ENCODE measurements at regions not wholly inside any gene's neighbourhood (a gene's known extent, or its start where the extent isn't known, plus 50 kb on each side); places are given as distances from the start of the nearest gene placed in this dataset.

- 28 to 29% methylated on average over 2 of the region's 2 CpGs for WGBS, 2 experiments (ENCODE audit: low coverage in 1 of 2, low lambda C conversion rate in 2 of 2, missing lambda C conversion rate in 2 of 2)
- Histone ChIP-seq H4K20me1 (ENCODE audit: insufficient read depth) (no peaks in the 10 kb centered on the region), H3K27me3 (replicated peaks; ENCODE audit: insufficient read depth) (peaks cover 17% of the 10 kb centered on the region; the same call in 1 of the 2 replicates), H3K9me3 (ENCODE audit: low read depth) (no peaks in the 10 kb centered on the region), H3K27ac (no peak overlapping the region), H3F3A (ENCODE audit: insufficient read depth) (no peaks in the 10 kb centered on the region), H3K36me3 (ENCODE audit: low read depth) (no peaks in the 10 kb centered on the region), H3K4me1 (ENCODE audit: insufficient read depth) (no peaks in the 10 kb centered on the region), H3K4me3 (no peak overlapping the region), H3K9ac (no peak overlapping the region), H3K4me2 (ENCODE audit: unreplicated experiment) (no peak overlapping the region), H3K9me2 (ENCODE audit: insufficient read depth) (no peaks in the 10 kb centered on the region), H2AFZ (no peak overlapping the region), H3K79me2 (ENCODE audit: insufficient read depth) (no peaks in the 10 kb centered on the region)
- in situ Hi-C loops (cut with MboI) = no loop called here
- TF ChIP-seq EZH2phosphoT487 (IDR thresholded peaks at IDR 0.05; ENCODE audit: insufficient read depth, low read depth) = no peak
- TF ChIP-seq EZH2 (IDR thresholded peaks at IDR 0.05; ENCODE audit: insufficient read depth, poor library complexity, severe bottlenecking) = no peak
- DNase-seq = no peak
Observed at GRCh38 chr6:15781890-15782289, 119.1 kb upstream of the DTNBP1 start.

GRCh38 chr6:15781333-15781732 lies 118.5 kb upstream of the DTNBP1 start:
- H3K79me2 ChIP-seq (ENCODE audit: insufficient read depth) = no peaks in the 10 kb centered on the region
- no peaks in the 10 kb centered on the region for H4K20me1 ChIP-seq (ENCODE audit: insufficient read depth)
- DNase-seq = no peak
- no peak for TF ChIP-seq EZH2 (IDR thresholded peaks at IDR 0.05; ENCODE audit: insufficient read depth, poor library complexity, severe bottlenecking)
- no peak for TF ChIP-seq EZH2phosphoT487 (IDR thresholded peaks at IDR 0.05; ENCODE audit: insufficient read depth, low read depth)
- H3K9ac ChIP-seq = no peak overlapping the region
- H3K4me3 ChIP-seq = no peak overlapping the region
- no peaks in the 10 kb centered on the region for H3F3A ChIP-seq (ENCODE audit: insufficient read depth)
- H3K36me3 ChIP-seq (ENCODE audit: low read depth) = no peaks in the 10 kb centered on the region
- no peaks in the 10 kb centered on the region for H3K9me2 ChIP-seq (ENCODE audit: insufficient read depth)
- no peaks in the 10 kb centered on the region for H3K9me3 ChIP-seq (ENCODE audit: low read depth)
- no peak overlapping the region for H2AFZ ChIP-seq
- H3K4me2 ChIP-seq (ENCODE audit: unreplicated experiment) = no peak overlapping the region
- no peaks in the 10 kb centered on the region for H3K4me1 ChIP-seq (ENCODE audit: insufficient read depth)
- peaks cover 17% of the 10 kb centered on the region; the same call in 1 of the 2 replicates for H3K27me3 ChIP-seq (replicated peaks; ENCODE audit: insufficient read depth)
- in situ Hi-C loops (cut with MboI) = no loop called here
- 58 to 59% methylated on average over 3 of the region's 3 CpGs for WGBS, 2 experiments (ENCODE audit: low coverage in 1 of 2, low lambda C conversion rate in 2 of 2, missing lambda C conversion rate in 2 of 2)
- H3K27ac ChIP-seq = no peak overlapping the region

GRCh38 chr6:15780437-15780836 lies 117.6 kb upstream of the DTNBP1 start:
- Histone ChIP-seq H3K79me2 (ENCODE audit: insufficient read depth) (no peaks in the 10 kb centered on the region), H3K9me2 (ENCODE audit: insufficient read depth) (no peaks in the 10 kb centered on the region), H3K4me1 (ENCODE audit: insufficient read depth) (no peaks in the 10 kb centered on the region), H4K20me1 (ENCODE audit: insufficient read depth) (no peaks in the 10 kb centered on the region), H3K27me3 (replicated peaks; ENCODE audit: insufficient read depth) (peaks cover 17% of the 10 kb centered on the region; the same call in 1 of the 2 replicates), H2AFZ (no peak overlapping the region), H3K27ac (no peak overlapping the region), H3K9ac (no peak overlapping the region), H3K9me3 (ENCODE audit: low read depth) (no peaks in the 10 kb centered on the region), H3F3A (ENCODE audit: insufficient read depth) (no peaks in the 10 kb centered on the region), H3K4me3 (no peak overlapping the region), H3K36me3 (ENCODE audit: low read depth) (no peaks in the 10 kb centered on the region), H3K4me2 (ENCODE audit: unreplicated experiment) (no peak overlapping the region)
- no peak for DNase-seq
- 35 to 38% methylated on average over 2 of the region's 2 CpGs for WGBS, 2 experiments (ENCODE audit: low coverage in 1 of 2, low lambda C conversion rate in 2 of 2, missing lambda C conversion rate in 2 of 2)
- in situ Hi-C loops (cut with MboI) = no loop called here
- TF ChIP-seq EZH2 (IDR thresholded peaks at IDR 0.05; ENCODE audit: insufficient read depth, poor library complexity, severe bottlenecking) (no peak), EZH2phosphoT487 (IDR thresholded peaks at IDR 0.05; ENCODE audit: insufficient read depth, low read depth) (no peak)

- Histone ChIP-seq H3K27me3 (replicated peaks; ENCODE audit: insufficient read depth) (peaks cover 17% of the 10 kb centered on the region; the same call in 1 of the 2 replicates), H3K27ac (no peak overlapping the region), H3K79me2 (ENCODE audit: insufficient read depth) (no peaks in the 10 kb centered on the region), H3F3A (ENCODE audit: insufficient read depth) (no peaks in the 10 kb centered on the region), H2AFZ (no peak overlapping the region), H3K9ac (no peak overlapping the region), H3K9me3 (ENCODE audit: low read depth) (no peaks in the 10 kb centered on the region), H3K4me3 (no peak overlapping the region), H4K20me1 (ENCODE audit: insufficient read depth) (no peaks in the 10 kb centered on the region), H3K4me2 (ENCODE audit: unreplicated experiment) (no peak overlapping the region), H3K36me3 (ENCODE audit: low read depth) (no peaks in the 10 kb centered on the region), H3K4me1 (ENCODE audit: insufficient read depth) (no peaks in the 10 kb centered on the region), H3K9me2 (ENCODE audit: insufficient read depth) (no peaks in the 10 kb centered on the region)
- WGBS, 2 experiments (ENCODE audit: low coverage in 1 of 2, low lambda C conversion rate in 2 of 2, missing lambda C conversion rate in 2 of 2) = 9 to 14% methylated on average over 3 of the region's 3 CpGs
- no peak for TF ChIP-seq EZH2 (IDR thresholded peaks at IDR 0.05; ENCODE audit: insufficient read depth, poor library complexity, severe bottlenecking)
- TF ChIP-seq EZH2phosphoT487 (IDR thresholded peaks at IDR 0.05; ENCODE audit: insufficient read depth, low read depth) = no peak
- no peak for DNase-seq
- in situ Hi-C loops (cut with MboI) = no loop called here
Observed at GRCh38 chr6:15779726-15780125, 116.9 kb upstream of the DTNBP1 start.

- no peak for DNase-seq
- Histone ChIP-seq H3K4me2 (ENCODE audit: unreplicated experiment) (no peak overlapping the region), H3K9me3 (ENCODE audit: low read depth) (no peaks in the 10 kb centered on the region), H3K9me2 (ENCODE audit: insufficient read depth) (no peaks in the 10 kb centered on the region), H3F3A (ENCODE audit: insufficient read depth) (no peaks in the 10 kb centered on the region), H4K20me1 (ENCODE audit: insufficient read depth) (no peaks in the 10 kb centered on the region), H3K27ac (no peak overlapping the region), H3K36me3 (ENCODE audit: low read depth) (no peaks in the 10 kb centered on the region), H3K4me1 (ENCODE audit: insufficient read depth) (no peaks in the 10 kb centered on the region), H3K4me3 (no peak overlapping the region), H3K9ac (no peak overlapping the region), H2AFZ (no peak overlapping the region), H3K27me3 (replicated peaks; ENCODE audit: insufficient read depth) (peaks cover 24% of the 10 kb centered on the region), H3K79me2 (ENCODE audit: insufficient read depth) (no peaks in the 10 kb centered on the region)
- WGBS, 2 experiments (ENCODE audit: low coverage in 1 of 2, low lambda C conversion rate in 2 of 2, missing lambda C conversion rate in 2 of 2) = 66 to 89% methylated on average over 2 of the region's 2 CpGs
- in situ Hi-C loops (cut with MboI) = no loop called here
- TF ChIP-seq EZH2phosphoT487 (IDR thresholded peaks at IDR 0.05; ENCODE audit: insufficient read depth, low read depth) (no peak), EZH2 (IDR thresholded peaks at IDR 0.05; ENCODE audit: insufficient read depth, poor library complexity, severe bottlenecking) (no peak)
Observed at GRCh38 chr6:15776458-15776980, 113.7 kb upstream of the DTNBP1 start.

Measured in GM23248 (cell line).